DMS114 treated with DMSO at 0.1 percent for 48 hours (cell line): ENCODE measurements at regions not wholly inside any gene's neighbourhood (a gene's known extent, or its start where the extent isn't known, plus 50 kb on each side); places are given as distances from the start of the nearest gene placed in this dataset.
"Not testable (repeated sequence)": the region's sequence is repeated elsewhere in the genome, so short reads cannot be mapped to it uniquely, and the experiment has no call there.

Experiments
- DNase-seq: peaks from one replicate; lab custom pipeline; 2025; ENCODE audit not compliant: unreplicated experiment; lab: John Stamatoyannopoulos, UW

GRCh38 chr7:69189406-69189805, 408.9 kb upstream of the AUTS2 start:
- no peak for DNase-seq

GRCh38 chr7:69190025-69190424, 408.2 kb upstream of the AUTS2 start:
- no peak for DNase-seq

- no peak for DNase-seq
Observed at GRCh38 chr7:69190763-69191162, 407.5 kb upstream of the AUTS2 start.

- DNase-seq: no peak
Observed at GRCh38 chr7:69192134-69192533, 406.1 kb upstream of the AUTS2 start.

GRCh38 chr7:69193061-69193460, 405.2 kb upstream of the AUTS2 start:
- no peak for DNase-seq

- no peak for DNase-seq
Observed at GRCh38 chr7:69196593-69196992, 401.7 kb upstream of the AUTS2 start.

- no peak for DNase-seq
Observed at GRCh38 chr7:69198250-69198649, 400.0 kb upstream of the AUTS2 start.

GRCh38 chr7:69199041-69199440, 399.2 kb upstream of the AUTS2 start:
- DNase-seq: no peak

- no peak for DNase-seq
Observed at GRCh38 chr7:69199661-69200060, 398.6 kb upstream of the AUTS2 start.

- DNase-seq: no peak
Observed at GRCh38 chr7:69203871-69204270, 394.4 kb upstream of the AUTS2 start.

- no peak for DNase-seq
Observed at GRCh38 chr7:69204943-69205342, 393.3 kb upstream of the AUTS2 start.

- no peak for DNase-seq
Observed at GRCh38 chr7:69205581-69205980, 392.7 kb upstream of the AUTS2 start.

- DNase-seq: no peak
Observed at GRCh38 chr7:69208276-69208675, 390.0 kb upstream of the AUTS2 start.

GRCh38 chr7:69208848-69209247, 389.4 kb upstream of the AUTS2 start:
- DNase-seq: no peak

GRCh38 chr7:69211336-69211735, 386.9 kb upstream of the AUTS2 start:
- no peak for DNase-seq

GRCh38 chr7:69211739-69212138, 386.5 kb upstream of the AUTS2 start:
- peak; percentile 3 for DNase-seq

- no peak for DNase-seq
Observed at GRCh38 chr7:69213878-69214277, 384.4 kb upstream of the AUTS2 start.

GRCh38 chr7:69215516-69215915, 382.8 kb upstream of the AUTS2 start:
- not testable (repeated sequence) for DNase-seq

GRCh38 chr7:69217516-69218350, 380.5 kb upstream of the AUTS2 start:
- no peak for DNase-seq

- DNase-seq: no peak
Observed at GRCh38 chr7:69218576-69218975, 379.7 kb upstream of the AUTS2 start.

GRCh38 chr7:69219381-69219780, 378.9 kb upstream of the AUTS2 start:
- DNase-seq: no peak

- no peak for DNase-seq
Observed at GRCh38 chr7:69225259-69225943, 372.9 kb upstream of the AUTS2 start.
